ENCODE measurements at regions not wholly inside any gene's neighbourhood (a gene's known extent, or its start where the extent isn't known, plus 50 kb on each side); places are given as distances from the start of the nearest gene placed in this dataset.

GRCh38 chr7:86989407-86989806, 70.0 kb downstream of the ELAPOR2 start:
- no peak for TF ChIP-seq CTCF (IDR thresholded peaks at IDR 0.05)
- no peak for TF ChIP-seq POLR2A (IDR thresholded peaks at IDR 0.05)
